ENCODE measurements at regions not wholly inside any gene's neighbourhood (a gene's known extent, or its start where the extent isn't known, plus 50 kb on each side); places are given as distances from the start of the nearest gene placed in this dataset.
"Not testable (repeated sequence)": the region's sequence is repeated elsewhere in the genome, so short reads cannot be mapped to it uniquely, and the experiment has no call there.

GRCh38 chr2:235219048-235219447 is 267.2 kb downstream of the SH3BP4 start:
- DNase-seq (ENCODE audit: low read depth): no peak

DNA sequence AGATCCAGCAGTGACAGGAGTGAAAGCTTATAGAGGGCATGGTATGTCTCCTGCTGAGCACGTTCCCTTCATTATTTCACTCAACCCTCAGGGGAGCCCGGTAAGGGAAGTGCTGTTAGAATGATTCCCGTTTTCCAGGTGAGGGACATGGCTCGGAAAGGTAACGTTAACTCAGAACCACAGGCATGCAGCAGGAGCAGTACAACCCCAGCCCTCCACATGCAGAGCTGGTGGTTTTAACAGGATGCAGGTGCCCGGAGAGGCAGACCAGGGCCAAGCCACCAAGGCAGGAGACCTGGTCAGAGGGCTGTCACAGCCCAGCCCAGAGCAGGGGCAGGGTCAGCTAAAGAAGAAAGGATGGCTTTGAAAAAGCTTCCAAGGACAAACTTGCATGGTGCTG is 268.5 kb downstream of the SH3BP4 start:
- no peak for DNase-seq (ENCODE audit: low read depth)

DNA sequence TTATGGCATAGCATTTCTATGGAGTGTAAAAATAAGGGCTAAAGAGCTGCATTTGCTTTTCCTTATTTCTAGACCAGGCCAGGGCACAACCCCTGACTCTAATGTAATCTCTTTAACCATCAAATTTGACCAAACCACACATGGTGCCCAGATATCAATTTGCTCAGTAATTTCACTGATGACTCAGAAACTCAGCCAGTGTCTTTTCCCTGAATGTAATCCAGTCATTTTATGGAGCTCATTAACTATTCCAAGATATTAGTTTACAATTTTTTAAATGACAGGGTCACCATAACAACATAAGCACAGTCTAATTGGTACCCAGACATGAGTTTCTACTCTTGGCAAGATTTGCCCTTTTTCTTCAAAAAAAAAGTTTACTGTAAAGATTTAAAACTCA is 270.8 kb upstream of the AGAP1 start:
- no peak for DNase-seq (ENCODE audit: low read depth)

GRCh38 chr2:235224410-235224809 is 269.4 kb upstream of the AGAP1 start:
- DNase-seq (ENCODE audit: low read depth): no peak

DNA sequence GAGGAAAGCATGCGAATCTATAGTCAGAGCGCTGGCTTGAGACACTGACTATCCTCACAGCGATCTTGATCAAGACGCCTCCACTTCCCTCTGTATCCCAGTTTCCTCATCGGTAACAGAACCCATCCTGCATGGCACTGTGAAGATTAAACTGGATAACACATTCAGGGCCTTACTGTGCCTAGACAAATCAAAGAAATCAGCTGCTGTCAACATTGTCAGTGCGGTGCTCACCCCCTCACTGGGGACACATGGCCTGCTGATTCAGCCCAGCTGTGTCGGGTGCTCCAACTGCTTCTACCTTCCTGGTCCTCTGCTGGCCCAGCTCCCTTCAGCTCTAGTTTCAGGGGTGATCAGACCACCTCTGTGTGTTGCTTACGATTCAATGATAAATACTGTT is 268.6 kb upstream of the AGAP1 start:
- no peak for DNase-seq (ENCODE audit: low read depth)

GRCh38 chr2:235227590-235227989 is 266.3 kb upstream of the AGAP1 start:
- no peak for DNase-seq (ENCODE audit: low read depth)

GRCh38 chr2:235228422-235228821 is 265.4 kb upstream of the AGAP1 start:
- DNase-seq (ENCODE audit: low read depth): not testable (repeated sequence)

DNA sequence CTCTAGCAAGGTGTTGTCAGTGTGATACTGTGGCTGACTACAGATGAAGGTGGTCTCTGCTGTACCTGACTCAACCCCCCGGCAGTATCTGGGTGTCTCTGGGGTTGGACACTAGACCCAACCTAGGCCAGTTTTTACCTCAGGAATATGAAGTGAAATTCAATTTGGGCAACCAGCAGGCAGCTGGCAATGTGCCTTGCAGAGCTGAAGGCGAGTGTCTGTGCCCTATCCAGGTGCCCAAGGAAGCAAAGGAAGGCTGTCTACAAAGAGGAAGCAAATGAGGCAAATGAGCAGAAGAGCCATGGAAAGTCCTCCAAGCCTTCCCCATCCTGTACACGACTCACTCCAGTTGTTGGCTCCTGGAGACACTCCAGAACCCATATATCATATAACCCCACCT is 264.6 kb upstream of the AGAP1 start:
- DNase-seq (ENCODE audit: low read depth): no peak

DNA sequence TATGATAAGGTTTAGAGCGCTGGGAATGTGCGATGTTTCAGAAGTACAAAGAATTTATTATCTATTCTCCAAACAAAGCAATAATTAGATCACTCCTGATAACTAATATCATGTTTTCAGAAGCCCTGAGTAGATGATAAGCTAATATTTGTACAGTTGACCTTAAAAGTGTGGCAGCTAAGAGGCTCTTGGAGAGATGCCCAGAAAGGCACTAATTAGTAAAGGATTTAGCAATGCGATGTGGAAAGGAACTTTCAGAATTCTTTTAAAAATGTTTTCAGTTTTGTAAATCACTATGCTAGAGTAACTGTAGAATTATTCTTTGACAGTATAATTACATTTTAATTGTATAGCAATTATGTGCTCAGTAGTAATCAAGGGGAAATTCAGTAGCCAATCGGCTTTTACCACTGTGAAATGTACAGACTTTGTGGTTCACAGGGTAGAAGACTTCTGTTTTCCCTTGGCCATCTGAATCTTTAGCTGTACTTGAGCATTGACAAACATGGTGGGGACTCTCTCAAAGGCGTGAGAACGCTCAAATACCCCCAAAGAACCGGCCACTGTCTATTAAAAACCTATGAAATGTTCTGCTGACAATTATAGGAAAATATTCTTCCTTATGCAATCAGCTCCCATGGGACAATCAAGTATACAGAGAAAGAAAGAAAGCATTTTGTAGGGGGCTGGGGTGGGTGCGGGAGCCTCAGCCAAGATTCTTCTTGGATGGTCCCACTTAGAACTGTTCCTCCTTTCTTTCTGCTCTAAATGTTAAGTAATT is 262.8 kb upstream of the AGAP1 start:
- no peak for DNase-seq (ENCODE audit: low read depth)

DNA sequence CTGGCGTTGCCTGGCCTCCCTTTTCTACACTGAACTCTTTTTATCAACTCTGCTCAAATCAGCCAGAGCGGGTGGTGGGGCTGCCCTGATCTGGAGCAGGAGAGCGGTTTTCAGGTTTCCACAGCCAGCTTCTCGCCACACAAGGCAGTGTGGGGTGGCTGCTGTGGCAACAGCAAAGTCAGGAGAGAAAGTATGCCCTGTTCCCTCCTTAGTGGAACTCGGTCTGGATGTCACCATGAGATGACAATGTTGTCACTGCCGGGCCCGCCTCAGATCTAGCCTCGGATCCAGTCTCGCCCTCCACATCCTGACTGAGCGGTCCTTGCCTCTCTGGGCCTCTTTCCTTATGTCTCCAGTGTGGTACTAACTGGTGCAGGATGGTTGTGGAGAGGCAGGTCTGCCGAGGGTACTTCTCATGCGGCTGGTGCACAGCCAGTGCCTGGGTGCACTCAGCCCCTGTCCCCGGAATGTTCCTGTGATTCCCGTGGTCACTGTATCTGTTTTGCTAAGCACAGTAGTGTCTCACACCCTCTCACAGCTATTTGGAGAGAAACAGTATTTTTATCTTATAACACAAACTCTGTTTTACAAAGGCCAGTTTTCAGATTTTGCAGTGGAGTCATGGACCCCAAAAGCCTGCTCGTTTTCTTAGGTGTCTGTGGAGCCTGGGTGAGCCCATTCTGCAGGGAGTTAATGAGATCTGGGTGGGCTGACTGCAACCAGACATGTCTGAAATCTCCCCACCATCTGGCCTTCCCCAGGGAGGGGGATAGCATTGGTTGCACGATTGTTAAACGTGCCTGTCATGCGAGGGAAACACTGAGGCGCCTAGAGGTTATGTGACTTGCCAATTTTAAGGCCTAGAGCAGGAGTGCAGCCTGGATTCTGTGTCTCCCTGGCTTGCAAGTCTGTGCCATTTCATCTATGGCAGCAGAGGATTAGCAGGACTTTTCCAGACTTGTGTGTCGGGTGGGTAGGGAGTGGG is 261.1 kb upstream of the AGAP1 start:
- DNase-seq (ENCODE audit: low read depth): no peak

DNA sequence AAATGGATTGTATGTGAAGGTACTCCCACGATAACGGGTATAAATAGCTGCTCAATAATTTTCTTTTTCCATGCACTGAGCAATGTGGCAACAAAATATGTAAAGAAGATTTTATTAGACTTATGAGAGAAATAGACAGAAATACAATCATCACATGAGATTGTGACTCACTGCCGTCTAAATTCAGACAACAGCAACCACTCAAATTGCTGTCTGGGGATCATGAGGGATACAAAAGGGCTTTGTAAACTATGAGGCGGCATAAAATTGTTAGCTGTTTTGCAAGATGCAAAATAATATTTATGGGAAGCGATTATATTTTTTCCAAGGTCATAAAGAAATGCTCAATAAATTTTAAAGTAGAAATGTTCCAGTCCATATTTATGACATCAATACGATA is 259.1 kb upstream of the AGAP1 start:
- no peak for DNase-seq (ENCODE audit: low read depth)

DNA sequence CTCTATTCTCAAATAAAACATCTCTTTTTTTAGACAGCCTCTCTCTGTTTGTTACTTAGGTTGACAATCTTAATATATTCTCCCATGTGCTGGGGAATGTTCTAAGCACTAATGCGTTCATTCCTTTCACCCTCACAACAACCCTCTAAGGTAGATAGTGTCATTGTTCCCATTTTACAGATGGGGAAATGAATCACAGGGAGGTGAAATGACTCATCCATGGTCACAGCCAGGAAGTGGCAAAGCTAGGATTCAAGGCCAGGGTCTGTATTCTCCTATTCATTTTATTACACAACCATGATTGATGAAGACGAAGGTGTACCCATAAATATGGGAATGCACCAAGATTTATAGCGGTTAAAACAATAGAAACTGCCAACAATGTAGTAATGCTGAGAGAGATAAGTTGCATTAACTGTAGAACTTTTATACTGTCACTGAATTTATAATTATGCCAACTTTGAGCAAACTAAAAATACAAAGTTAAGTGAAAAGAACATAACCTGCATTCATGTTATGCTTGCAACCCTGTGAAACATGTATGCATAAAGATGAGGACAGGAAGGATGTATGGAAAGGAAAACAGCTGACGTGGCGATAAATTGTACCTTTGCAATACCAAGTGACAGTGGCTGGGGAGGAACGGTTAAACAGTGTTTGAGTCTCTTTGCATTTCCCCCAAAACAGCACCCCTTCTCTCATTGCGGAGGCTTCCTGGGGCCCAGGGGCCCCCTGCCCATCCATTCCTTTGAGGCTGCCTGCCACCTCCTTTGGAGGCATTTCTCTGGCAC is 257.7 kb upstream of the AGAP1 start:
- DNase-seq (ENCODE audit: low read depth): no peak

DNA sequence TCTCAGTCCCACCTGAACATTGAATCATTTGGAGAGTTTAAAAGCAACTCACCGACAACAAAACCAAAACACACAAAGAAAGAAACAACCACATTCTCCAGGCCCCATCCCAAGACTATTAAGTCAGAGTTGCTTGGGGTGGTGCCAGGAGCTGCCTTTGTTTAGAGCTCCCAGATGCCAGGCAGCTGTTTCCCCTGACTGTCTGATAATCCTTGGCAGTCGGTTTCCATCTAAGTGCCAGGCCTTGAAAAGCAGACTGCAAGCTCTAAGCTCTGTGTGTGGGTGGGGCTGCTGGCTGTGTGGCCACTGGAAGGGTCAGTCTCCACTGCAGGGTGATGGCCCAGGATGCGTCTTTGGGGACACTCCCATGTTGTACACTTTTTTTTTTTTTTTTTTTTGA is 255.3 kb upstream of the AGAP1 start:
- DNase-seq (ENCODE audit: low read depth): no peak

DNA sequence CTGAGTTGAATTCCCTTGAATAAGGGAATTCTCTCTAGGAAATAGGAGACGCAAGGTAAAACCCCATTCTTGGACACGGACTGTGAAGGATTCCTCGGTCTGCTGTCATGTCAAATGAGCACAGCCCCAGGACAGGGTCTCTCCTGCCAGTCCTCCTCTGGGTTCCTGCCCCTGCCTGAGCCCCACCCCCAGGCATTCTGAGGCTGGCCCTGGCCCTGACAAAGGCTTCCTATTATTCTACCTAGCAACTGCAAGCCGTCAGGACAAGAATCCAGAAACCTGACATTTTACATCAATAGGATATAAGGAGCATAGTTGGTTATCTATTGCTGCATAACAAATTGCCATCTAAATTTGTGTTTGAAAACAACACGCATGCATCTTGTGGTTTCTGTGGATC is 253.3 kb upstream of the AGAP1 start:
- DNase-seq (ENCODE audit: low read depth): no peak

DNA sequence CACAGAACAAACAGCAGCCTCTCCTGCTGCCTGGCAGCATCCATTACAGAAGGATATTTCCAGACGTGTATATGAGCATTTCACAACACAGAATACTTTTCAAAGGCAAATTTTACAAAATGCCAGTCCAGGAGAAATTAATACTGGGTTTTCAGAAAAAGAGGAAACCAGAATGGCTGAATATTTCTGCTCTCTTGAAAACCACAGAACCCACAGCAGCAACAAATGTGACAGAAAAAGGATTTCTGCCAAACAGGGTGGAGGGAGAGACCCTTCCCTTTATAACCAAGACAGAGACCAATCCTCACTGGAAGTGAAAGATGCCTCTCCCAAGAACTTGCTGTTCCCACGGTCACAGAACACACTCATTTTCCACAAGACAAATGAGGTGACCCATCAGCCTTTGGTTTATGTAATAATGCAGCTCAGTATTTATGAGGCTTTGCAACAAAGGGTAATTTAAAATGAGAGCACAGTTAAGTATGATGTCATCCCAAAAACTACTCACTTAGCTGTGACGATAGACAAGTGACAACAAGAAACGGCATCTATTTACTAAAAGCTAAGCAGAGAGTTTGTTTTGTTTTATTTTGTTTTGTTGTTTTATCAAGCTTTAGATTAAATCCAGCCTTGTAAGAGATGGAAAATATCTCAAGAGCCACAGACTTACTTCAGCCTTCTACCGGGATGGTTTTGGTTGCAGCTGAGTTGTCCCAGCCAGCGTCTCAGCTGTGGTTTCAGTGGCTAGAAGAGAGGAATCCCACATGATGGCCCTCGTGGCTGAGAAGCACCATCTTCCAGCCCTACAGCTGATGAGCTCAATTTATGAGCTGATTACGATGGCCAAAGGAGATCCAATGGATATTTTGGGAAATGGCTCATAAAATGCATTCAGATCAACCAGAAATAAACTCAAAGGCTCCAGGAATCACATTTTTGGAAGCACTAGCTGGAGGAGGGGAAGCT is 249.3 kb upstream of the AGAP1 start:
- no peak for DNase-seq (ENCODE audit: low read depth)

- no peak for DNase-seq (ENCODE audit: low read depth)
Observed at GRCh38 chr2:235247001-235247400, 246.8 kb upstream of the AGAP1 start.

DNA sequence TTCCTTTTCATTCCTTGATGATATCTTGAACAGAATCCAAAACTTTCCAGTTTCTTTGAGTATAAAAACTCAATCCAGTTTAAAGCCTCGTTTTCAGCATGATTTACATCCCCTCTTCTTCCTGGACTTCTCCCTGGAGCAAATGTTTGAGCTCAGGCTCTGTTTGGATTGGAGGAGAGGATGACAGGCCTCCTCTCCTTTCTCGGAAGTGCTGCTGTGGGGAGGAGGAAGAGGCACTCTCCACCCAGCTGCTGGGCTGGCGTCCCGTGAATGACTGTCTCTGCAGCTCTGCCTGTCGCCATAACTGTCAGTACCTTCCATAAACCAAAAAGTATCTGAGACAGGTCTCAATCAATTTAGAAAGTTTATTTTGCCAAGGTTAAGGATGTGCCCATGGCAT is 238.2 kb upstream of the AGAP1 start:
- DNase-seq (ENCODE audit: low read depth): no peak

- no peak for DNase-seq (ENCODE audit: low read depth)
Observed at GRCh38 chr2:235257590-235257989, 236.3 kb upstream of the AGAP1 start.

GRCh38 chr2:235262750-235263149 is 231.1 kb upstream of the AGAP1 start:
- no peak for DNase-seq (ENCODE audit: low read depth)

GRCh38 chr2:235263205-235264120 is 230.4 kb upstream of the AGAP1 start:
- DNase-seq (ENCODE audit: low read depth): no peak

Measured in CMK (cell line).